Kidney capillary endothelial cell (primary cell): ENCODE measurements at regions not wholly inside any gene's neighbourhood (a gene's known extent, or its start where the extent isn't known, plus 50 kb on each side); places are given as distances from the start of the nearest gene placed in this dataset.

ENCODE experiments used
- DNase-seq: peaks from one replicate; pipeline ENCODE4 v3.0.0-alpha.2; 2018; ENCODE audit warnings: low spot score

DNA sequence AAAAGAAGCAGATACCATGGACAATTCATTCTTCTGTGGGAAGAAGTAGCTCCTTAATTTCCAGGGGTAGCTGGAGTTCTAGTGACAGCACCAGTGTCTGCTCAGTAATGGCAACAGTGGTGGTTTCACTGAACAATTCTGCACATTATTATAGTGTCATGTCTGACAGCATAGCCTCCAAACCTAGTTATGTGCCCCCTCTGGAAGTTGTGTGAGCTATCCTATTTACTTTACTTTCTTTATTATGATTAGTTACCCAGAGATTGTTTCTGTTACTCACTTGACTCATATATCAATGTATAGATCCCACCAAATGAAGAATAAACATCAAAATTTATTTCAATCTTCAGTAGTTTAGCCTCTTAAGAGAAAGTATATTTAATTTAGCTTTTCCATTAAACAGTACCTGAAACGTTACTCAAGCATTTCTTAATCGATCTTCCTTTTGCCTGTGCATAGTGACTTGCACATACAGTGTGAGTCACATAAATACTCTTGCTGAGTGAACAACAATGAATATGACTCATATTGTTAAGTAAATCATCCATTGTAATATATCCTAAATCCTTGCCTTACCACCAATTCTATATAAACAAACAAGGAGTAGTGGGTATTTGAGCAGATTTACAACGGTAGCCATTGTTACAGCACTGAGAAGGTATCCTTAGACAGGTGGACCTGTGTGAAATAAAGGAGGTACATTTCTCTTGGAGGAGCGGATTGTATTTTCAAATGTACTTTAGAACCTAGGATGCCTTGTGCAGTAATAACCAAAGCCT, 534.7 kb downstream of the ANKRD50 start:
- peak; percentile 74 for DNase-seq

DNA sequence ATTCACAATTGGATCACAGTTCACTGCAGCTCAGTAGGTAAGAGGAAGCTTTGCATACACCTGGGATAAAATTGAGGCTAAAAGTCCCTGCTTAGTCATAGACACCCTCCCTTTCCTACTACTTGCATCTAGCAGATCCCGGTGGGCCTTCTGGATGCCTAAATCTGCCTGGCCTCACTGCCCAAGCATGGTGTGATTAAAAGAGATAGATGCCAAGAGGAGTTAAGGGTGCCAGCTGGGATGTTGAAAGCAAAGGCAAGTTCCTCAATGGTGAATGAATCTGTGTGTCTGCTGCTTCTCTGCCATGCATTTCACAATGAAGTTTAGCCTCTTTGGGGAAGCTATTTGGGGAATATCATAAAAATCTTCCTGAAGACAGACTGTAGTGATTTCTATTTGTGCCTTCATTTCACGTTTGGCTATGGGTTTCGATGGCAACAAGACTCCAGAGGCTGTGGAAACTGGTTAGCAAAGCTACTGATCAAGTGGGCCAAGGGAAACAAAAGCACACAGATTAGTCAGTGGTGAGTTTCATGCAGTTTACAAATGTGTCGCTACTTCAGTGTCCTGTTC, 534.0 kb downstream of the ANKRD50 start:
- DNase-seq, result no peak

DNA sequence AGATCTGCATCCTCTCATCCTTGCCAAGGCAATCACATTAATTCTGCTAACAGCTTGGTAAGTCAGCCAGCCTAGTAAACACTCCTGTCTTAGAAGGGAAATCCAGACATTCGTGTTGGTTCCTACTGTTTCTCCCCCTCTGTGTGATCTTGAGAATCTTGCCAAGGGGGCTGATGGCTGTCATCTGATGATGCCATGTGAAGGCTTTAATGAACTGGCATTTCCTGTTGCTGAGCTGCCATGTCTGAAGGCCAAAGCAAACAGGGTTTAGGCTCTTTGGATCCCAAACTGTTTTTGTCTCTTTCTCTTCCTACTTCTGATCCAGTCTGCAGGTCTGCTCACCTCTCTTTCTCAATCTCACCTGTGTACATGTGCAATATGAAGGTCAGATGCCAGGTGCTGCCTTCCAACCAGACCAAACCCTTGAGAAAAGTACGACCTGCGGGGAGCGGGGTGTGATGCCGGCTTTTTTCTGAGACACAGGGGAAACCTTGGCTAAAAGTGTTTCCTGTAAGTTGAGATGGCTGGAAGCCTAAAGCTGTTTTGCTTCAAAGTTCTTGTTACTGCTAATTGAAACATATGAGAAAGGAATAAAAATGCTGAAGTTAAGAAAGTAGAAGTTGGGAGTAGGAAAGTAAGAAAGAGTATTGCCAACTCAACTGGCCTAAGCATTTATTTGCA, 532.9 kb downstream of the ANKRD50 start:
- DNase-seq, result no peak

DNA sequence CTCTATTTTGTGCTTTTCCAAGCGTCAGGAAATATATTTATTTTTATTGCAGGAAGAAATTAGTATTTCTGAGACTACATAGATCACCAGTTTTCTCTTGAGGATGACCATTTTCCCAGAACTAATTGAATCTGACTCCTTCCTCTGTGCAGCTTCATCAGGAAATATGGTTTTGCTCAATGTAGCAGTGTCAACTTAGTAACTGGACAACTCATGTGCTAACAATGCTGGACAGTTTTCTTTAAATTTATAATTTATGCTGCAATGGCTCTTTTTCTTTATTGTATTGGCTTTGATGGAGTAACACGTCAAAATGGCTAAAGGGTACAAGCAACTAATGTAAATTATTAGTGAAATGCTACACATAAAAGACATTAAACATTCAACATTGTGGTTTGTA, 531.5 kb downstream of the ANKRD50 start:
- DNase-seq, result no peak

- no peak for DNase-seq
These were observed 529.3 kb downstream of the ANKRD50 start for GRCh38 chr4:124183231-124183630.

- DNase-seq, result no peak
These were observed 528.6 kb downstream of the ANKRD50 start for GRCh38 chr4:124183926-124184325.

DNA sequence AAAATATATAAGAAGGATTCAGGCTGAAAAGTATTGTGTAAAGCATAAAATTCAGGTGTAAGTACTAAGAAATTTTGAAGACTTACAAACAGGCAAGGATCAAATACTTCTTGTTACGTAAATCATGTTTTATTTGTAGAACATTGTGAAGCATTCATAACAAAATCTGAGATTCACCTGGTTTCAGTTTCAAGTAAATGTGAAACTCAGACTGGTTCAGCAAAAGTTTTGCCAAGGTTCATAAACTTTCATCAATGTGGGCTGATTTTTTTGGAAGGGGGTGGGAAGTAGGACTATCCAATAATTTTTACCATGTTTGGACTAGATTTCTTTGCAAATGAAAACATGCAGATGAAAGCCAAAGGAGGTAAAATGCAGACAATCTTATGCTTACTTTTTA, 527.7 kb downstream of the ANKRD50 start:
- no peak for DNase-seq

DNA sequence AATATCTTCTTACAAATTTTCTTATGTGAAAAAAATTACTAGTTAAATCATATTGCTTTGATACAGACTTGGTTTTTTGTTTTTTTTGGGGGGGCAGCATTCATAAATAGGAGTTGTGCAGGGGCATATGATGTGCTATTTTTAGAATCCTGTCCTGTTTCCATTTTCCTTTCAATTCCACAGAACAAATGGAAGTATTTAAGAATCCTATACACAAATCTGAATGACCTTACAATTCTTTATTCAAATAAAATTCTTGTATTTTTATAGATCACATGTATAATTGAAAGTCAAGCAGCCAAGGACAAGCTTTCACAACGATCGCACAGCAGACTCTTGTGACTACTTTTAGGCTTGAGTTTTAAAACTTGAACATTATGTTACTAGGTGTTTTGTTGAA, 523.9 kb downstream of the ANKRD50 start:
- DNase-seq, result no peak

DNA sequence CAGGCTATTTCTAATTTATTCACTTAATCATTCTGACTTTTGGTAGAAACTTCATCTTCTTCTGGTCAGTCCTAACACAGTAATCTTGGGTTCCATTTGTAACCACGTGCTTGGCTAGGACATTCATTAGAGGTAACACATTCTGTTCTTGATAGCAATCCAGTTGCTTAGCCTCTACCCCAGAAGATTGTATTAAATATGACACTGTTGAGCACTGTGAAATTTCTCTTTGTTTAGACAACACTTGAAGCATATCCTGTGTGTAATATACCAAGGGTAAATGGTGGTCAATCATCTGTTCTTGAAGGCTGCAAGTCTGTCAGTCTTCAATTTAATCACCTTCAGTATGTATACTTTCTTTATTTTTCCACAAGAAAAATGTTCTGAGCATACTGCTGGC, 523.0 kb downstream of the ANKRD50 start:
- DNase-seq, result no peak

- DNase-seq, result no peak
These were observed 521.2 kb downstream of the ANKRD50 start for GRCh38 chr4:124191329-124191728.

- DNase-seq, result no peak
These were observed 520.0 kb downstream of the ANKRD50 start for GRCh38 chr4:124192544-124192943.

DNA sequence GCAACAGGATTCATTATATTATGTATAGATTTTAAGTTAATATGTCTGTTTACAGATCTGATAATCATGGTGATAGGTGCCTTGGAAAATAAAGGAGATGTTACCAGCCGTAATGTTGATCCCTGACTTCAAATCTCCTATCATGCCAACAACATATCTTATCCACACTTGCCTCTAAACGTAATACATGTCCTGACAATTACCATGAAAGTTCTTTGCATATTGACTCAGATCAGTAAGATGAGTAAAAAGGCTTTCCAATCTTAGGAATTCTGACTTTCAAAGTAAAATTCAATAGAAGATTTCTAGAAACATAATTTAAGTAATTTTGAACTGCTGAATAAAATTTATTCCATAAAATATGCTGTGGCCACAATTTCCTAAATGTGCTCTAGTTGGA, 513.3 kb downstream of the ANKRD50 start:
- DNase-seq, result no peak

GRCh38 chr4:124199755-124200154, 512.8 kb downstream of the ANKRD50 start:
- DNase-seq, result peak; percentile 30

GRCh38 chr4:124201636-124202035, 510.9 kb downstream of the ANKRD50 start:
- no peak for DNase-seq

GRCh38 chr4:124202099-124202498, 510.4 kb downstream of the ANKRD50 start:
- no peak for DNase-seq

- no peak for DNase-seq
These were observed 508.8 kb downstream of the ANKRD50 start for GRCh38 chr4:124203613-124204238.

DNA sequence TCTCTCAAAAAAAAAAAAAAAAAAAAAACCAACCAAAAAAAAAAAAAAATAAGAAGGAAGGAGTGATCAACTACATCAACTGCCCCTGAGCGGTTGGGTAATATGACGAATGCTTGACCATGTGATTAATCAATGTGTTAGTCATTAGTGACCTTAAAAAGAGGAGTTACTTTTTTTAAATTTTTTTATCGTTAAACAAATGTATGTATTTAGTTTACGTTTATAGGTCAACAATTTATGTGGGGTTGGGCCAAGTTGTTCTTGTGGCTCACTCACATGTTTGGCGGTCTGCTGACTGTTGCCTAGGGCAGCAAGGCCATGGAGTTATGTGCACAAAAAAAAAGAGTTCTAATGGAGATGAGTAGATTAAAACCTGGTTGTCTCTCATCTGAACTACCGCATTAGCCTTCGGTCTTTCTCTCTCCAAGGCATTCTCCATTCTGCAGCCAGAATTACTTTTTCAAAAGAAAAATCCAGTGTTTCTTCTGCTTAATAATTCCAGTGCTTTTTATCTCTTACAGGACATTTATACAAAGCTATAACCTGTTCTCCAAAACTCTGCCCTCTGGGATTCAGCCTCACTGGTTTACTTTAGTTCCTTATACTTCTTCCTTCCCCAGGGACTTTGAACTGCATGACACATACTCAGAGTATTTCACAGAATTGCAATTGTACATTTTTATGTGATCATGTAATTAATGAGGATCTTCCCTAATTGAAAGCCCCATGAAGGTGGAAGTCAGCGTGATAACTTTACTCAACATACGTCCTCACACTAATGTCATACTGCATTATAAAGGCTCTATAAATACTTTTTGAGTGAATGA, 505.5 kb downstream of the ANKRD50 start:
- DNase-seq, result peak; percentile 1

- DNase-seq, result no peak
These were observed 503.3 kb downstream of the ANKRD50 start for GRCh38 chr4:124209211-124209610.

DNA sequence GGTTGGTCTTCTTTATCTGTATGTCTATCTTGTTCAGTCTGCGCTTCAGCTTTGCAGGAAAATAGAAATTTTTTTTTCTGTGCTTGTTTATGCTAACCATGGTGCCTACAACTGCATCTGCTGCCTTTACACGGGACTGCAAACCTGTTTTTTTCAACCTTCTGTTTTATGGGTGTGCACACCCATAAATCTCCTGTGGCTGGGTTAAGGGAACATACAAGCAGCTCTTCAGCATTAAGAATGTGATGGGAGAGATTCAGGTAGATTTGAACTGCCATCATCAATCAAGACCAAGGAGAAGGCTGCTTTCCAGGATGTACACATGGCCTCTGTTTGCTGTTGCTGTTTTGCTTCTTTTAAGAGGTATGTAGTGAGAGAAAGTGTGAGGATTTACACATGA, 502.9 kb downstream of the ANKRD50 start:
- DNase-seq, result no peak

DNA sequence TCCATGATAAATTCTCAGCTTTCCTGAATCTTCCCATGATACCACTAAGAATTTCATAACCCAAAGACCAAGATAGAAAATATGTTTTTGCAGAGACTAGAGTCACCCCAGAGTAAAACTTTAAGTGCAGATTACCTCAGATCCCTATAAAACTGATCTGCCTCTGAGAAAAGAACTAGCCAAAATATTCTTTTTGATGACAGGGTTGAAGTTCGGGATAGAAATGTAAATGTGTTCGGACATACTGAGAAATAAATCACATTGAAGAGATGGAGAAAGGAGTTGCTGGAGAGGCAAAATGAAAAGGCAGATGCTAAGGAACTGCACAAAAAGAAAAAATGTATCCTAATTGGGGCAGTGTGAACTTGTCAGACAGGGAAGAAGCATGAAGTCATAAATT, 501.8 kb downstream of the ANKRD50 start:
- DNase-seq, result no peak

GRCh38 chr4:124212815-124213630, 499.5 kb downstream of the ANKRD50 start:
- DNase-seq, result no peak
